H1 (cell line): ENCODE measurements at regions not wholly inside any gene's neighbourhood (a gene's known extent, or its start where the extent isn't known, plus 50 kb on each side); places are given as distances from the start of the nearest gene placed in this dataset.

Experiments
- CBX5 ChIP-seq: fragments of 300-800, 300-1000 bp; sonication (generic); IDR thresholded peaks from 2 replicates; pipeline ENCODE4 v1.7.1; 2016; ENCODE audit warnings: antibody characterized with exemption, low read length, low read depth
- CHD7 ChIP-seq: fragments of 300-600 bp; sonication (generic); IDR thresholded peaks from 2 replicates; pipeline ENCODE4 v1.7.1; 2012; ENCODE audit warnings: low read length, moderate library complexity, mild to moderate bottlenecking, inconsistent platforms; ENCODE audit not compliant: insufficient replicate concordance
- JUND ChIP-seq: IDR thresholded peaks from 2 replicates; pipeline ENCODE4 v1.6.1; 2011; ENCODE audit warnings: mild to moderate bottlenecking, improper control_type of control experiment, low read length
- KDM1A ChIP-seq: fragments of 200-600, 300-600 bp; sonication (generic); IDR thresholded peaks from 2 replicates; pipeline ENCODE4 v1.7.1; 2016; ENCODE audit warnings: mild to moderate bottlenecking, low read length, borderline replicate concordance
- KDM4A ChIP-seq: IDR thresholded peaks from one replicate; pipeline ENCODE4 v1.7.1; 2012; ENCODE audit warnings: low read depth, mild to moderate bottlenecking, moderate library complexity, low read length, inconsistent platforms; ENCODE audit not compliant: severe bottlenecking

GRCh38 chr1:14109276-14109635 is 409.3 kb downstream of the PRDM2 start (continued):
- TF ChIP-seq CBX5, result no peak
- TF ChIP-seq CHD7, result no peak
- TF ChIP-seq JUND, result no peak
- no peak for TF ChIP-seq KDM4A
- no peak for TF ChIP-seq KDM1A
